Left ventricle myocardium inferior (tissue), 1 donor: ENCODE measurements at regions not wholly inside any gene's neighbourhood (a gene's known extent, or its start where the extent isn't known, plus 50 kb on each side); places are given as distances from the start of the nearest gene placed in this dataset.

Source experiments
- DNase-seq: peaks from one replicate; pipeline ENCODE4 v3.0.0-alpha.2; 2020
- H3K27ac ChIP-seq: fragments of 200-600 bp; replicated peaks from 2 replicates; pipeline ENCODE4 v1.8.0; 2021
- H3K27me3 ChIP-seq: fragments of 200-600 bp; 2 replicates; pipeline ENCODE4 v1.8.0; 2021; ENCODE audit warnings: low read depth
- H3K36me3 ChIP-seq: fragments of 200-600 bp; 2 replicates; pipeline ENCODE4 v1.8.0; 2021
- H3K4me1 ChIP-seq: fragments of 200-600 bp; 2 replicates; pipeline ENCODE4 v1.8.0; 2021
- H3K4me3 ChIP-seq: fragments of 200-600 bp; 2 replicates; pipeline ENCODE4 v1.8.0; 2021; ENCODE audit warnings: mild to moderate bottlenecking, moderate library complexity
- H3K9me3 ChIP-seq: fragments of 200-600 bp; replicated peaks from 2 replicates; pipeline ENCODE4 v1.8.0; 2021
- intact Hi-C: fragments of 100-400 bp; cut with micrococcal nuclease; formaldehyde crosslinking; loops from one replicate; pipeline ENCODE4 v1.11.0; 2022
- TF ChIP-seq, protein P1 (sequence below): fragments of 200-600 bp; IDR thresholded peaks from 2 replicates; pipeline ENCODE4 v1.8.0; 2021; ENCODE audit warnings: antibody characterized with exemption, mild to moderate bottlenecking, borderline replicate concordance
- donor health status: DM: no; HTN: yes; CAD: no; lungs with severe emphysema.

DNA sequence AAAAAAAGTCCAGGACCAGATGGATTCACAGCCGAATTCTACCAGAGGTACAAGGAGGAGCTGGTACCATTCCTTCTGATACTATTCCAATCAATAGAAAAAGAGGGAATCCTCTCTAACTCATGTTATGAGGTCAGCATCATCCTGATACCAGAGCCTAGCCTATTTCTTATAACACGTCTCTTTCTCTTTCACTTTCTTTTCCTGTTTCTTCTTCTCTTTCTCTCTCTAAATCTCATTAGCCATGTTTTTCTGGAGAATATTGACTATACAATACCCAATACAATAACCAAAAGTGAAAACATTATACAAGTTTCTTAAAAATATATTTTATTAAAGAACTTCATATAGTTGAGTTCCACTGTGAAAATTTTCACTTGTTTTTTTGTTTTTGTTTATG, 1154.9 kb upstream of the PCDH7 start:
- intact Hi-C loops = no loop called here
- H3K27me3 ChIP-seq = no peaks in the 10 kb centered on the region
- no peak overlapping the region for H3K27ac ChIP-seq
- H3K4me3 ChIP-seq = no peak overlapping the region
- no peak for DNase-seq
- no peaks in the 10 kb centered on the region for H3K36me3 ChIP-seq
- TF ChIP-seq, protein P1, sequence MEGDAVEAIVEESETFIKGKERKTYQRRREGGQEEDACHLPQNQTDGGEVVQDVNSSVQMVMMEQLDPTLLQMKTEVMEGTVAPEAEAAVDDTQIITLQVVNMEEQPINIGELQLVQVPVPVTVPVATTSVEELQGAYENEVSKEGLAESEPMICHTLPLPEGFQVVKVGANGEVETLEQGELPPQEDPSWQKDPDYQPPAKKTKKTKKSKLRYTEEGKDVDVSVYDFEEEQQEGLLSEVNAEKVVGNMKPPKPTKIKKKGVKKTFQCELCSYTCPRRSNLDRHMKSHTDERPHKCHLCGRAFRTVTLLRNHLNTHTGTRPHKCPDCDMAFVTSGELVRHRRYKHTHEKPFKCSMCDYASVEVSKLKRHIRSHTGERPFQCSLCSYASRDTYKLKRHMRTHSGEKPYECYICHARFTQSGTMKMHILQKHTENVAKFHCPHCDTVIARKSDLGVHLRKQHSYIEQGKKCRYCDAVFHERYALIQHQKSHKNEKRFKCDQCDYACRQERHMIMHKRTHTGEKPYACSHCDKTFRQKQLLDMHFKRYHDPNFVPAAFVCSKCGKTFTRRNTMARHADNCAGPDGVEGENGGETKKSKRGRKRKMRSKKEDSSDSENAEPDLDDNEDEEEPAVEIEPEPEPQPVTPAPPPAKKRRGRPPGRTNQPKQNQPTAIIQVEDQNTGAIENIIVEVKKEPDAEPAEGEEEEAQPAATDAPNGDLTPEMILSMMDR = no peak
- no peaks in the 10 kb centered on the region for H3K4me1 ChIP-seq
- no peaks in the 10 kb centered on the region for H3K9me3 ChIP-seq

DNA sequence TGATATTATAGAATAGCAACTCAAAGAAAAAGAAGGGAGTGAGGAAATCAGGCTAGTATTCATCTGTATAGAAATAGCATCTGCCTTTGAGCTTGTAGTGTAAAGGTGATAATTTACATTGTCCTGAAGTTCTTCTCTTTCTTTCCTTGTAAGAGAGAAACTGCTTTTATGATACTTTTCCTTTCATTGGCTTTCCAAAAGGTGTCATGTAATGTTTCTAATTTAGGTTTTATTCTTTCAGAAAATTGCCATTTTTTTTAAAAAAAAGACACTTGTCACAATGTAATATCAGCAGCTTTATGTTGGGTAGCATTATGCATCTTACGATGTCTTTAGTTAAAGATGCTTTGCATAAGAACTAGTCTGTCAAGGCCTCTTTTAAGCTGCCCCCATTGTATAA, 1153.8 kb upstream of the PCDH7 start:
- Histone ChIP-seq H3K9me3 (no peaks in the 10 kb centered on the region), H3K27ac (no peak overlapping the region), H3K4me1 (no peaks in the 10 kb centered on the region), H3K27me3 (no peaks in the 10 kb centered on the region), H3K4me3 (no peak overlapping the region), H3K36me3 (no peaks in the 10 kb centered on the region)
- no peak for DNase-seq
- intact Hi-C loops = no loop called here
- TF ChIP-seq, protein P1 = no peak

DNA sequence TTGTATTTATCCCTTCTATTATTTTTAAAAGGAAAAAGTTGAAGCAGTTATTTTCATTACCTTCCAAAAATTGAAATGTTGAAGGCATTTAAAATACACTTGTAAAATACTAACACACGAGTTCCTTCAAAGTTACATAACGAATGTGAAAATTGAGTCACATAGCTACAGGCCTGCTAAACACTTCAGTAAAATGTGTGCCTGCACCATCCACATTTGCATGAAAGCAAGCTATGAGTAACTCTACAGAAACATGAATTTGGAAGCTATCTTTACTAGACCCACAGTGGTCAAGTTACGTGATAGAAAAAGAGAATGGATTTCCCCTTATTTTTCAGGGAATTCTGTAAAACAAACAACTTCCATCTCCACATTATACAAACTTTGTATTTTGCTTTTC, 1148.8 kb upstream of the PCDH7 start:
- Histone ChIP-seq H3K4me1 (no peaks in the 10 kb centered on the region), H3K27me3 (no peaks in the 10 kb centered on the region), H3K27ac (no peak overlapping the region), H3K9me3 (no peaks in the 10 kb centered on the region), H3K4me3 (no peak overlapping the region), H3K36me3 (no peaks in the 10 kb centered on the region)
- no peak for DNase-seq
- TF ChIP-seq, protein P1 = no peak
- intact Hi-C loops = no loop called here

DNA sequence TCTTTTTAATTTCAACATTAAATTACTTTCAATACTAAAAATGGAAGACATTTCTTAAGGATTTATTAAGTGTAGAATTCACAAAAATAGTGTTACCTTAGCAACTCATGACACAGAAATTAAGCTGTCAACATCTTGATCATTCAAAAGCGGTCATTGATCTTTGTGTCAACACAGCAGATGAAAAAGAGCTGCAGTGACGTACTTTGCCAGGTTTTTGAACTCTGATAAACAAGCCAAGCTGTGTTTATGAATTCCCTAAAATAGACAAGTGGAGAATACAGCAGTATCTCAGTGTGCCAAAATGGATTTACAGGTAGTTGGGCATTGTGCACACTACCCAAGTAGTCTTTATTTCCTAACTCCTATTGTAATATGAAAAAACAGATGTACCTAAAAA, 1141.8 kb upstream of the PCDH7 start:
- TF ChIP-seq, protein P1 = no peak
- no peak overlapping the region for H3K4me3 ChIP-seq
- no peaks in the 10 kb centered on the region for H3K36me3 ChIP-seq
- intact Hi-C loops = no loop called here
- no peaks in the 10 kb centered on the region for H3K9me3 ChIP-seq
- no peak overlapping the region for H3K27ac ChIP-seq
- H3K27me3 ChIP-seq = no peaks in the 10 kb centered on the region
- no peak for DNase-seq
- no peaks in the 10 kb centered on the region for H3K4me1 ChIP-seq

DNA sequence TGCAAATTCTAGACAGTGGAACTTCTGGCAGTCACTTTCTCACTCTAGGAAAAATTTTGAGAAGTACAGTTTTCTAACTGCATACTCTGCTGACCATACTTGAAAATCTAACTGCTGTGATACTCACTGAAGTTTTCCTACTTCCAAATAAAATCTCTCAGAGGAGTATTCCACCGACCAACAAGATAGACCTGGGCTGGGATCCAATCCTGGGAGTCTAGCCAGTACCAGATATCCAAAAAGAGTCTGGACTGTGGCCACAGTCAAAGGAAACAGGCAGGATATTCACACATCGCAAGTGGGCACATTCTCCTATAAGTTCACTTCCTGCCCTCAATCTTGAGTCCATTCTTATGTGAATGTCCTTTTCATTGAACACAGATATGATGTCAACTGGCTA, 1138.7 kb upstream of the PCDH7 start:
- no peak overlapping the region for H3K27ac ChIP-seq
- H3K4me1 ChIP-seq = no peaks in the 10 kb centered on the region
- TF ChIP-seq, protein P1 = no peak
- no peak for DNase-seq
- no peak overlapping the region for H3K4me3 ChIP-seq
- H3K36me3 ChIP-seq = no peaks in the 10 kb centered on the region
- H3K27me3 ChIP-seq = no peaks in the 10 kb centered on the region
- intact Hi-C loops = no loop called here
- H3K9me3 ChIP-seq = no peaks in the 10 kb centered on the region

DNA sequence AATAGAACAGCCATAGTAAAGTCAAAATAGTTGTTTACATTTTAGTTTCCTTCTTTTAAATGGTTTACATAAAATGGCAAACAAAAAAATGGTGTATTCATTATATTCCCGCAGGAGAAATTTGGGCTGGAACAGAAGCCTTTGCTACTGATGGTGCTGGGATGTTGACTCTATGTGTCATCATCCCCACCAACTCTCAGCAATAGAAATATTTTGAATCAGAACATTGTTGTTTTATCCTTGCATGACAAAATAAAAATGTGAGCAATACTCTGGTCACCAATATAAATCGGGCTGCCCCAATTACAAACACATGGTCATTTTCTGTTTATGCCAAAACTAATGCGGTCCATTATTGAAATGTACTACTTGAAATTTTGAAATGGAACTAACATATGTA, 1131.6 kb upstream of the PCDH7 start:
- TF ChIP-seq, protein P1 = no peak

More for the DNA sequence above, 1131.6 kb upstream of the PCDH7 start:
- intact Hi-C loops = no loop called here
- DNase-seq = no peak
- no peaks in the 10 kb centered on the region for H3K27me3 ChIP-seq
- peaks cover 24% of the 10 kb centered on the region for H3K9me3 ChIP-seq
- H3K27ac ChIP-seq = no peak overlapping the region
- no peaks in the 10 kb centered on the region for H3K36me3 ChIP-seq
- H3K4me1 ChIP-seq = no peaks in the 10 kb centered on the region
- no peak overlapping the region for H3K4me3 ChIP-seq
